GM21737 (cell line): ENCODE measurements at regions not wholly inside any gene's neighbourhood (a gene's known extent, or its start where the extent isn't known, plus 50 kb on each side); places are given as distances from the start of the nearest gene placed in this dataset.

ENCODE experiments used
- ATAC-seq: cut with Tn5 transposase; IDR thresholded peaks from one replicate; pipeline ENCODE4 v1.9.1; 2021; ENCODE audit warnings: mild to moderate bottlenecking, moderate library complexity; ENCODE audit not compliant: unreplicated experiment

GRCh38 chr13:58869566-58869965 lies 1238.0 kb downstream of the PCDH17 start:
- no peak for ATAC-seq

- ATAC-seq = no peak
Observed at GRCh38 chr13:58876473-58876872, 1244.9 kb downstream of the PCDH17 start.

- no peak for ATAC-seq
Observed at GRCh38 chr13:58879114-58879513, 1247.6 kb downstream of the PCDH17 start.

GRCh38 chr13:58882516-58882915 lies 1251.0 kb downstream of the PCDH17 start:
- ATAC-seq = no peak

- no peak for ATAC-seq
Observed at GRCh38 chr13:58883405-58883804, 1251.9 kb downstream of the PCDH17 start.

- no peak for ATAC-seq
Observed at GRCh38 chr13:58884353-58885209, 1253.0 kb downstream of the PCDH17 start.

GRCh38 chr13:58889474-58889873 lies 1257.9 kb downstream of the PCDH17 start:
- ATAC-seq = no peak

- no peak for ATAC-seq
Observed at GRCh38 chr13:58893396-58893795, 1261.9 kb downstream of the PCDH17 start.

- no peak for ATAC-seq
Observed at GRCh38 chr13:58906329-58907007, 1257.3 kb downstream of the DIAPH3 start.

- ATAC-seq = no peak
Observed at GRCh38 chr13:58907347-58907746, 1256.4 kb downstream of the DIAPH3 start.

- ATAC-seq = no peak
Observed at GRCh38 chr13:58908019-58908679, 1255.6 kb downstream of the DIAPH3 start.

- ATAC-seq = no peak
Observed at GRCh38 chr13:58919551-58919950, 1244.2 kb downstream of the DIAPH3 start.

- ATAC-seq = no peak
Observed at GRCh38 chr13:58921129-58921528, 1242.6 kb downstream of the DIAPH3 start.

- no peak for ATAC-seq
Observed at GRCh38 chr13:58926858-58927257, 1236.9 kb downstream of the DIAPH3 start.

GRCh38 chr13:58933475-58933874 lies 1230.3 kb downstream of the DIAPH3 start:
- no peak for ATAC-seq

- ATAC-seq = no peak
Observed at GRCh38 chr13:58935689-58936088, 1228.0 kb downstream of the DIAPH3 start.

- ATAC-seq = no peak
Observed at GRCh38 chr13:58946274-58946673, 1217.5 kb downstream of the DIAPH3 start.

GRCh38 chr13:58949646-58950045 lies 1214.1 kb downstream of the DIAPH3 start:
- no peak for ATAC-seq

GRCh38 chr13:58950911-58951310 lies 1212.8 kb downstream of the DIAPH3 start:
- ATAC-seq = no peak

- peak; percentile 95 for ATAC-seq
Observed at GRCh38 chr13:58953638-58954037, 1210.1 kb downstream of the DIAPH3 start.

- ATAC-seq = peak; percentile 37
Observed at GRCh38 chr13:58955546-58956385, 1208.0 kb downstream of the DIAPH3 start.
